Cardiac septum (tissue), 1 donor: ENCODE measurements at regions not wholly inside any gene's neighbourhood (a gene's known extent, or its start where the extent isn't known, plus 50 kb on each side); places are given as distances from the start of the nearest gene placed in this dataset.

Experiments
- DNase-seq: peaks from one replicate; pipeline ENCODE4 v3.0.0-alpha.2; 2020; ENCODE audit warnings: low spot score
- intact Hi-C: fragments of 100-400 bp; cut with DNase I; formaldehyde crosslinking; loops from one replicate; pipeline ENCODE4 v1.14.0; 2022
- donor health status: DM: no; HTN: no; CAD: no.

DNA sequence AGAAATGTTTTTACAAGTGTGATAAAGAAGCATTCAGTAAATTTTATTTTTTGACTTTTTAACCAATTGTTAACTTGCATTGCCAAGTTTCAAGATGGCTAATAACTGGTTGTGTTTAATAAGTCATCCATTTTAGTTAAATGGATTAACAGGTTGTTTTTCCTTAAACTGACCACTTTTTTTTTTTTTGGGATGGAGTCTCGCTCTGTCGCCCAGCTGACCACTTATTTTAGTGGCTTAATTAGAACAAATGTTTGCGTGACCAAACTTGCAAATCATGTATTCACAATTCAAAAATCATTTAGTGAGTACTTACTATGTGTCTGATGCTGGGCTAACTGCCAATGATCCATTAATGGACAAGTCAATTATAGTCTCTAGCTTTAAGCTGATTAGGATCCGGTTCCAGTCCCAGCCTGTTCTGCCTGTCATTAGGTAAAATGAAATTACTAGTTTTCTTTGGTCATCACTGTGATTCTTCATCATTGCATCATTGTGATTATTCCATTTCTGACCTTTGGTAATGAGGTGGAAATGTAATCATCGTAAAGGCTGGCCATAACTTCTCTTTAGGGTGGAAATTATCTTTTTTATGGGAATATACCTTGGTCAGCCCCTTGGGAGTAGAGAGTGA lies 729.2 kb upstream of the MARCKS start:
- DNase-seq = no peak
- intact Hi-C loops = no loop called here

DNA sequence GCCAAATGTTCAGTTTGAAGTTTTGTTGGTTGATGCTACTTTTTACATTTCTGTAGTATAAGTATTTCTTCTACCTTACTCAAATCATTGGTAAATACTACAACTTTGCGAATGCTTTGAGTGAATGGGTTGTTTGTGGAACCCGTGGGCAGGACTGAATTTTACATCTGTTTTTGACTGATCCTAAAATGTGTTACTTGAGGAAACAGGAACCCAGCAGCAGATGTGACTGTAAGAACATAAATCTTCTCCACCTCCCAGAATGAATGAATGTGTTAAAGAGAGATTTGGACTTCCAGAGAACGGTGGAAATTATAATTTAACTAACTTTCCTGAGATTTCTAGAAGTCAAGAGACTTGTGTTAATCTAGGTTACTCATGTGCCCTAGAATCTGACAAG lies 728.5 kb upstream of the MARCKS start:
- intact Hi-C loops = no loop called here
- no peak for DNase-seq

DNA sequence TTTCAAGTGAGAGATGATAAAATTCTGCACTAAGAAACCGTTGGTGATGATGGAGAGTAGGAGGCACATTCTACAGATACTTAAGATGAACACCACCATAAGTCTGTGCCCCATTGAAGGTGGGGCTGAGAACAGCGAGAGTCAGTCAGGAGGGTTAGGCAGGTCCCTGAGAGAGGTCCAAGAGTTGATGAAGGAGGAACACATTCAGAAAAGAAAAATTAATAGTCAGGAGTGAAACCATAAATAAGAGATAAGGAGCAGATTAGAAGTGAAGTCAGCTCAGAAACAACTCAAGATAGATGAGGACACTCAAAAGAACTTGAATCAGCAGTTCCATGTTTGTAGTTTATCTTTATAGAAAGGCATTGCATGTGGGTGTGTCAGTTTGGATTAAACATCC lies 727.2 kb upstream of the MARCKS start:
- intact Hi-C loops = no loop called here

DNA sequence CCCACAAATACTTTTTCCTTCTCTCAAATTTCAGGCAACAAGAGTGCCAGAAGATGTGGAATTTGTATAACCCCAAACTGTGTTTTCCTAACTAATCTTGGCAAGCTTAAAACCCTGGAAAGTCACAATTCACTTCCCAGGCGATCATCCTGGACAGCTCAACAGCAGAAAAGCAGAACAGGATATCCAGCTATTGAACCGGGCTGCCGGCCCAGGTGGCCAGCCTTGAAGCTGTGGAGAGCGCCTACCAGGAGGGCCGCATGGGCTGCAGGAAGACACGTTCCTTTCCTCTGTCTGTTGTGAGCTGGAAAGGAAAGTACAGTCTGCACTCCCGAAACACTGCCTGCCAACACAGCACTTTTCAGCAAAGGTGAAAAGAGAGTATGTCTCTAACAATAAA lies 719.7 kb upstream of the MARCKS start:
- intact Hi-C loops = no loop called here

More for the DNA sequence above, 727.2 kb upstream of the MARCKS start:
- no peak for DNase-seq

DNA sequence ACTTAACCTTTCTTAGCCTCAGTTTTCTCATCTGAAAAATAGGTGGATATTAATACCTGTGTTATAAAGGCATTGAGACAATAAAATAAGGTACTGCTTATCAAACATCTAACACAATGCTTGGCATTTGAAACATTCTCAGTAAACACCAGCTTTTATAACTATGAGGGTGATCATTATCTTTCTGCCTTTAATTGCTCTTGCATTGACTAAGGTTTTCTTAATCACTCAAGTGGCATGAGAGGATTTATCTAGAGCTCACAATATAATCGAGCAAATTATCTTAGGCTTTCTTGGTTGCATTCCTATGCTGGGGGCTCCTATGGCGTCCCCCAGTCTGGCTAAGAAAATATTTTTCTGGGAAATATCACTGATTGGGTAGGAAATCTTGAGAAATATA lies 716.4 kb upstream of the MARCKS start:
- intact Hi-C loops = no loop called here
- no peak for DNase-seq

More for the DNA sequence above, 719.7 kb upstream of the MARCKS start:
- peak; percentile 77 for DNase-seq

DNA sequence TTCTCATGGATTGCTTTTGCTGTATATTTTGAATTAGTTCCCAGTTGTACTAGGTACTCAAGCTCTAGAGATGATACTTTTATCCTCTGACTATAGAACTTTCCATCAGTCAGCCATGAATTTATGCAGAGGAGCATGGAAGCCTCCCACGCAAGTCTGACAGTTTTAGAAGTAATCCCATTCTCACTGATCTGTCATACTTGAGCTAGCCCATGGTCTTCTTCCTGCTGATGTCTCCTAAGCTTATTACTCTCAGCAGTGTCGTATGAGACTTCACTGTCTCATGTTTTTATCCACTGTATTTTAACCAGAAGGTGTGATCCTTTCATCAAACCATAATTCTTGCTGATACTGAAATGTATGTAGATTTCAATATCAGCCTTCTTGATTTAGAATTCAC lies 715.2 kb upstream of the MARCKS start:
- intact Hi-C loops = no loop called here
- DNase-seq = no peak

DNA sequence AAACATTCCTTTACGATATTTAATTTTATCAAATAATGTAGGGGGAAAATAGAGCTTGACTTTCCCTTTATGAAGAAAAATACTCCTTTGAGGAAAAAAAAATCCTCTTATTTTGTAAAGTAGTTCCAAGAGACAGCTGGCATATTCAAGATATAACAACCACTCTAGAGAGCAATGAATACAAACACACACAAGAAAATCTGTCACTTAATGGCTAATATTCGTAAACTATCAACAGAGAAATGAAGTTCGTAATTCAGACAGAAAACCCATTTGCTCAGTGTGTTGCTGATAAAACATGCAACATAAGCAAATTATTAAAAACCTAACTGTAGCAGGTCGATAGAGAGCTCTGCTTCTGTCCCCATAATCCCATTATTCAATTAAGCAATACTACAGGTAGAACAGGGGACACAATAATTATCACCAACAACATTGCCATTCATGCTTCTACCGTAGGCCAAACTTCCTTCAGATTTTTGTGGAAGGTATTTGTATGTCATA lies 714.4 kb upstream of the MARCKS start:
- intact Hi-C loops = no loop called here
- DNase-seq = no peak

DNA sequence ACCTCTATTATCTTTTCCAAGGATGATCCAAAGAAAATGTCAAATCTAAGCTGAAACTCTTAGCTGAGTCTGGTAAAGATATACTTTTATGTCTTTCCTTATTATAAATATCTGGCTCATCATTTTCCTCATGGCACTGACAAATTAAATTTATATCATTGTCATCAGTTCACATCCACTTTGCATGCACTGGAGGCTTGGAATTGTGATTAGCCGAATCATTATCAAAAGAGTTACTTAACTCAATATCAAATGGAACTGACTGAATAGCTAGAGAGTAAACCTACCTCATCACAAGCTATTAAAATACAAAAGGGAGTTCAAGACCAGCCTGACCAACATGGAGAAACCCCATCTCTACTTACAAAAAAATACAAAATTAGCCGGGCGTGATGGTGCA lies 713.9 kb upstream of the MARCKS start:
- intact Hi-C loops = no loop called here

DNA sequence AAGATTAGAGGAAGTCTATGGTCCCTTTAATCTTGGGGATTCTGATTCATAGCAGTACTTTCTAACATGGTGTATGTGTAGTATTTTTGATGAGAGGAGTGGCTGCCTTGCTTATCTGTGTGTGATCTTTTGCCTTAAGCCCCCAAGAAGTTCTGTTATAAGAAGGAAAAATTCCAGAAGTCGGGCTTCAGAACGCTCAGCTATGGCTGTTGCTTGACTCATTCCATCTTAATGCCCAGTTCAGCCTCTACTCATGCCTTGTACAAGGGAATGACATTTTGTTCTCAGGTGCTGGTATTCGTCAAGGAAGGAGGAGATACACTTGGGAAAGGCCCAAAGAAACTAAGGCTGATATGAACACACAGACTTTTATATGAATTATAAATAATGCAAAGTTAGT lies 713.0 kb upstream of the MARCKS start:
- no peak for DNase-seq
- intact Hi-C loops = no loop called here

More for the DNA sequence above, 713.9 kb upstream of the MARCKS start:
- DNase-seq = no peak

DNA sequence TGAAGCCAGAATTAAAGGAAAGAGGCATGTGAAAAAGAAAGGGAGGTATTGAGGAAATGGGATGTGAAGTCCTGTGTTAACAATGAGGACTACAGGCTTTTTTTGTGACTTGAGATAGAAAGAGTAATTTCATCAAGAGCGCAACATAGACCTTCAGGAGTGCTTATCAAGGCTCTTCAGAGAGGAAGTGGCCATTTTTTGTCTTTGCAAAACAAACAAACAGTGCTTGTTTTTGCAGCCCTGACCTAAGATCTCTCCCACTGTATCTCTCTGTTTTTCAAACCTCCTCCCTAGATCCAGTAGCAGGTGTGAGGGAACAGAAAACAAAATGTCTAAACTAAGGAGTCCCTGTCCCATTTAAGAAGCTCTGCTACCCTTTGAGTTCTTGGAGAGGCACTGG lies 710.3 kb upstream of the MARCKS start:
- intact Hi-C loops = no loop called here
- DNase-seq = no peak

DNA sequence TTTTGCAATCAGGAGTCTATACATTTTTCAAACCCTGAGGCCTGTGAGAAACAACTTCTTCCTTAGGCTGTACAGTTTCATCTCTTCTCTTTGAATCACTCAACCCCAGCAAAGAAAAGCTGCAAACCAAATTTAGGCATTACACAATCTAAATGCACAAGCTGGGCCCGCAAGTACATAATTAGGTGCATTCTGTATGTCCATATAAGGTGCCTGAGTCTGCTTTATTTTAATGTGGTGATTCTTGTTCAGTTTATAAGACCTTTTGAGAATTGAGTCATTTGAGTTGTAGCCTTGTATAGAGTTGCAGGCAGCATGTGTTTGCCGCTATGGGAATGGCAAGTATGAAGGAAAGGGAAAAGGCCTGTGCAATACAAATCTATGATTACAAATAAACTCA lies 709.6 kb upstream of the MARCKS start:
- no peak for DNase-seq
- intact Hi-C loops = no loop called here

DNA sequence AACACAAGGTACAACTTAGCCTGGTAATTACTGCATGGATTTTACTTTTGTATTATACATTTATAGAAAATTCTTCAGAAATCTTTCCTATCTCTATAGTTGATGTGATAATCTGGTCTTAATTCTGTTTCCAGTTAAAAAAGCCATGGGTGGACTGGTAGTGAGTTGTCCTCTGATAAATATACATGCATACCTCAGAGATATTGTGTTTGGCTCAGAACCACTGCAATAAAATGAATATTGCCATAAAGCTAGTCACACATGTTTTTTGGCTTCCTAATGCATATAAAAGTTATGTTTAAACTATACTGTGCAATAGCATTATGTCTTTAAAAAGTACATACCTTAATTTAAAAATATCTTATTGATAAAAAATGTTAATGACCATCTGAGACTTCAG lies 708.6 kb upstream of the MARCKS start:
- intact Hi-C loops = no loop called here
- no peak for DNase-seq

DNA sequence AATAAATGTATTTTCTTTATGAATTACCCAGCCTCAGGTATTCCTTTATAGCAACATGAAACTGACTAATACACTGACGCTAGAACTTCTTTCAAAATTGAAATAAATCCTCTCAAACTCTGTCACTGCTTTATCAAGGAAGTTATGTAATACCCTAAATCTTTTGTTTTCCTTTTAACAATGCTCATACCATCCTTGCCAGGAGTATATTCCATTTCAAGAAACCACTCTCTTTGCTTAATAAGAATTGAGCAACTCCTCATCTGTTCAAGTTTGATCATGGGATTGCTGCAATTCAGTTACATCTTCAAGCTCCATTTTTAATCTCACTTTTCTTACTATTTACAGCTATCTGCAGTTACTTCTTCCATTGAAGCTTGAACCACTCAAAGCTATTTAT lies 707.6 kb upstream of the MARCKS start:
- intact Hi-C loops = no loop called here
- DNase-seq = no peak

DNA sequence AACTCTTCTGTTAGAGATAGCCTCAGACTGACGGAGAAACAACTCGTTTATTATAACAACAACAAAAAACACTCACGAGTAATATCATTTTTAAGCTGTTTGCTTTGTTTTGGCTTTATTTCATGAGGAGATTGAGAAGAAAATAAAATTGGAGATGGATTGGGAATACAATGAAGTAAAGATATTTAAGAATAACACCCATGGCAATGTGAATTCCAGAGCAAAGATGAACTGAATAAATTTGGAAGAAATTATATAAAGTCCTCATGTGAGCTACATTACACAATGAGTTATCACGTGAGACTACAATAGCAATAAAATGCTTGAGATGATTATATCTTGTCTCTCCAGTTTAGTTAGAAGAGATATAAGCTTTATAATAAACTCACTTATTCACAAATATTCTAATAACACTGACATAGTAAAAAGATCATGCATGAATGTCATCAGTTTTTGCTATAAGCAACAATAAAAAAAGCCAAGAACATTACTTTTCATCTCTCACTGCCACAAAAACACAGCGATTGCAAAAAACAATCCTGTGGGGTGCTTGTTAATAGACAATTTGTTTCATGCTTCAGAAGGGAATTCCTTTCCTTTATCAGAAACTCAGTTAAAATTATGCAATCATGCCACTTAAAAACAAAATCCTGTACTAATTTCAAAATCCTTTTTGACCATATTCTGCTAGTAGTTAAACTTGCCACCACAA lies 696.7 kb upstream of the MARCKS start:
- intact Hi-C loops = no loop called here
- DNase-seq = no peak

DNA sequence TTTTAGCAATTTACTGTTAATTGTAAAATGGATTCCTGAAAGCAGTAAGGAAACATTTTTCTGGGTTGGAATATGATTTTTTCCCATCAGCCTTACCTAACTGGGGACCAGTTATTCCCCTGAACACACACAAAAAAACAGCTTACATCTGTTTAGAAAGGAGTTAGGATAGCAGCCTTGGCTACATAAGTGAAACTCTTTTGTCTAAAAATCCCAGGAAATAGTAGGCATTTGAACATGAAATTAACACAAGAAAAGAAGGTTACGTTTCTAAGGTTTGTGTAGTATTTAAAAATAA lies 696.2 kb upstream of the MARCKS start:
- no peak for DNase-seq
- intact Hi-C loops = no loop called here

DNA sequence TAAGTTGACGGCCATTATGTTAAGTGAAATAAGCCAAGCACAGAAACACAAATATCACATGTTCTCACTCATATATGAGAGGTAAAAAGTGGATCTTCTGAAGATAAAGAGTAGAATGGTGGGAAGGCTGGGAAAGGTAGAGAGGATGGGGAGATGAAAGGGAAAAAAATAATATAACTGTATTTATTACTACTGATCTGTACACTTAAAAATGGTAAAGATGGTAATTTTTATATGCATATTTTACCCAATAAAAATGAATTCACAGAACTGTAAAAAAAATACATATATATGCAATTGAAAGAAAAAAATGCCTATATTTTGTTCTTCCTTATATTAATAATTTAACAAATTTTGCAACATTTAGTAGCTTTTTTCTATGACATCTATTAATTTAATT lies 694.4 kb upstream of the MARCKS start:
- intact Hi-C loops = no loop called here
- no peak for DNase-seq

DNA sequence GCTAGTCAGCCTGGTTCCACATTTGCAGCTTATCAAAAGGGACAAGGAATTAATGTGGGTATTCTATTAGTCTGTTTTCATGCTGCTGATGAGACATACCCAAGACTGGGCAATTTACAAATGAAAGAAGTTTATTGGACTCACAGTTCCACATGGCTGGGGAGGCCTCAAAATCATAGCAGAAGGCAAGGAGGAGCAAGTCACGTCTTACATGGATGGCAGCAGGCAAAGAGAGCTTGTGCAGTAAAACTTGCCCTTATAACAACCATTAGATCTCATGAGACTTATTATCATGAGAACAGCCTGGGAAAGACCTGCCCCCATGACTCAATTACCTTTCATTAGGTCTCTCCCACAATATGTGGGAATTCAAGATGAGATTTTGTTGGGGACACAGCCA lies 689.1 kb upstream of the MARCKS start:
- intact Hi-C loops = no loop called here
- no peak for DNase-seq

DNA sequence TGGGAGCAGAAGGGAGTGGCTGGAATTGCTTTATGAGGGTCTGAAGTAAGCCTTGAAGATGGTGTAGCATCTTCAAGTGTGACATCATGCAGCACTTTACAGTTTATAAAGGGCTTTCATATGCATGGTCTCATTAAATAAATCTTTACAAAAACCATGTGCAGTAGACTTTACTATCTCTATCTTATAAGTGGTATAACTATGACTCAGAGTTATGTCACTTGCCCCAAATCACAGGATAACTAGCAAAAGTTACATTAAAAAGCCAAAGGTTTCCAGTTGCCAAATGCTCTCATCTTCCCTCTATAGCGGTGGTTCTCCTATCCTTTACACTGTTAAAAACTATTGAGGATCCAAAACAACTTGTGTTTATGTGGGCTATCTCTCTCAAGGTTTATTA lies 687.7 kb upstream of the MARCKS start:
- intact Hi-C loops = no loop called here
- DNase-seq = no peak

DNA sequence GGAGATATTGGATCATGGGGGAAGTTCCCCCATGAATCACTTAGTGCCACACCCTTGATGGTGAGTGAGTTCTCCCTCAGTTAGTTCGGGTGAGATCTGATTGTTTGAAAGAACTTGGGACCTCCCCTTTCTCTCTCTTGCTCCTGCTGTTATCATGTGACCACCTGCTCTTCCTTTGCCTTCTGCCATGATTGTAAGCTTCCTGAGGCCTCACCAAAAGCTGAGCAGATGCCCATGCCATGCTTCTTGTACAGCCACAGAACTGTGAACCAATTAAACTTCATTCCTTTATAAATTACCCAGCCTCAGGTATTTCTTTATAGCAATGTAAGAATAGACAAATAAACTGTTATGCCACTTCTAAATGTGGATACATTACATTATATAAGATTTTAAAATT lies 686.7 kb upstream of the MARCKS start:
- no peak for DNase-seq
- intact Hi-C loops = no loop called here

DNA sequence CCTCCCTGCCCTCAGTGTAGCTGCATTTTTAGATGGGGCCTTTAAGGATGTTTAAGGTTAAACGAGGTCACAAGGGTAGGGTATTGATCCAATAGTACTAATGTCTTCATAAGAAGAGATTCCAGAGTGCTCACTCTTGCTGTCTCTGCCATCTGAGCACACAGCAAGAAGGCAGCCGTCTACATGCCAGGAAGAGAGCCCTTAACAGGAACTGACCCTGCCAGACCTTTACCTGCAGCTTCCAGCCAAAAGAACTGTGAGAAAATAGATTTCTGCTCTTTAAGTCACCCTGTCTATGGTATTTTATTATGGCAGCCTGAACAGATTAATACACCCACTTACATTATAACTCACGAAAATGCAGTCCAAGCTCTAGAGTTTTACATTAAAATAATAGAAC lies 685.3 kb upstream of the MARCKS start:
- DNase-seq = no peak
- intact Hi-C loops = no loop called here

DNA sequence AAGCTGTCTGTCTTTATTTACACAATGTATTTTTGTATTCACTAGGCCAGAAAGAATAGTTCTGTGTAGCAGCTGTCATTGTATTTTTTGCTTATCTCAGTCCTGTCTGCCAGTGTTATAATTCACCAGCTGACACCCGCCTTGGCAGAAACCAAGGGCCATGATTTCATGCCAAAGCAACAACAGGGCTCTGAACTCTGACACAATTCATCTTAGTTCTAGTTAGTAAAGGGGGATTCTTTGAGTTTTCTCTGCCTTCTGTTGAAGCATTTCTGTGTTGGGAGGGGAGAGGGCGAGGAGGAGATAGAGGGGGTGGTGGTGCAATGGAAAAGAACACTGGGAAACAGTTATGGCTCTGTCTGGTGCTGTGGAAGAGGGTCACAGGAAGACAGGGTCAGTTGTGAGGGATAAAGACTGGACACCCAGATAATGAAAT lies 684.6 kb upstream of the MARCKS start:
- DNase-seq = no peak
- intact Hi-C loops = no loop called here

DNA sequence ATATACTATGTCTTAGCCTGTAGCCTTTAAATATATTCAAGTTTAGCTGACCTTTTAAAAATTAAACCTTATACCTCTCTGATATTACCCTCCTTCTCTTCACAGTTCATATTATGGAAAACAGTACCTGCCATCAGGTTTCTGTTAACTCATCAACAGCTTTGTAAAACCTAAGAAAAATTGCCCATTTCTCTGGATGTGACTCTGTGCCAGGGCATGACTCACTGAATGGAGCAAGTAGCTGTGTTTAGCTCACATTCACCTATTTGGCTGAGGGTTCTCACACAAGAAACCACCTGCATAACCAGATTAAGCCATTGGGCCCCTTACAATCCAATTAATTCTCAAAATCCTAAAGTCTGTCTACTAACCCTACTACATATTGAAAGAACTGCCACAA lies 678.8 kb upstream of the MARCKS start:
- intact Hi-C loops = no loop called here
- DNase-seq = no peak
